NCI-H2196 treated with DMSO at 0.1 percent for 48 hours (cell line): ENCODE measurements at regions not wholly inside any gene's neighbourhood (a gene's known extent, or its start where the extent isn't known, plus 50 kb on each side); places are given as distances from the start of the nearest gene placed in this dataset.

Source experiments
- DNase-seq: peaks from one replicate; lab custom pipeline; 2025; ENCODE audit not compliant: unreplicated experiment; lab: John Stamatoyannopoulos, UW

- DNase-seq, result no peak
Observed at GRCh38 chr5:23012842-23013241, 159.7 kb upstream of the CDH12 start.

- no peak for DNase-seq
Observed at GRCh38 chr5:23007762-23008161, 154.6 kb upstream of the CDH12 start.

GRCh38 chr5:23007236-23007635, 154.1 kb upstream of the CDH12 start:
- DNase-seq, result no peak

- DNase-seq, result no peak
Observed at GRCh38 chr5:23001120-23001519, 148.0 kb upstream of the CDH12 start.

GRCh38 chr5:22998774-22999173, 145.6 kb upstream of the CDH12 start:
- DNase-seq, result no peak

GRCh38 chr5:22998362-22998761, 145.2 kb upstream of the CDH12 start:
- DNase-seq, result no peak

GRCh38 chr5:22988937-22989336, 135.8 kb upstream of the CDH12 start:
- no peak for DNase-seq

GRCh38 chr5:22986281-22986680, 133.1 kb upstream of the CDH12 start:
- DNase-seq, result no peak

- no peak for DNase-seq
Observed at GRCh38 chr5:22985446-22985845, 132.3 kb upstream of the CDH12 start.

- DNase-seq, result no peak
Observed at GRCh38 chr5:22970956-22971618, 117.9 kb upstream of the CDH12 start.

- DNase-seq, result no peak
Observed at GRCh38 chr5:22970491-22970890, 117.3 kb upstream of the CDH12 start.

GRCh38 chr5:22968386-22968785, 115.2 kb upstream of the CDH12 start:
- DNase-seq, result no peak

GRCh38 chr5:22965960-22966359, 112.8 kb upstream of the CDH12 start:
- no peak for DNase-seq

- DNase-seq, result no peak
Observed at GRCh38 chr5:22964632-22965031, 111.5 kb upstream of the CDH12 start.

GRCh38 chr5:22958462-22959262, 105.5 kb upstream of the CDH12 start:
- no peak for DNase-seq

- no peak for DNase-seq
Observed at GRCh38 chr5:22947921-22948320, 94.8 kb upstream of the CDH12 start.

GRCh38 chr5:22938362-22938761, 85.2 kb upstream of the CDH12 start:
- DNase-seq, result no peak

- no peak for DNase-seq
Observed at GRCh38 chr5:22928821-22929482, 75.8 kb upstream of the CDH12 start.

- no peak for DNase-seq
Observed at GRCh38 chr5:22926574-22926973, 73.4 kb upstream of the CDH12 start.

GRCh38 chr5:22918511-22918910, 65.4 kb upstream of the CDH12 start:
- DNase-seq, result no peak

GRCh38 chr5:22916393-22916792, 63.2 kb upstream of the CDH12 start:
- no peak for DNase-seq

GRCh38 chr5:22911019-22911418, 57.9 kb upstream of the CDH12 start:
- DNase-seq, result no peak
